ENCODE measurements at regions not wholly inside any gene's neighbourhood (a gene's known extent, or its start where the extent isn't known, plus 50 kb on each side); places are given as distances from the start of the nearest gene placed in this dataset.
"Not testable (repeated sequence)": the region's sequence is repeated elsewhere in the genome, so short reads cannot be mapped to it uniquely, and the experiment has no call there.

DNA sequence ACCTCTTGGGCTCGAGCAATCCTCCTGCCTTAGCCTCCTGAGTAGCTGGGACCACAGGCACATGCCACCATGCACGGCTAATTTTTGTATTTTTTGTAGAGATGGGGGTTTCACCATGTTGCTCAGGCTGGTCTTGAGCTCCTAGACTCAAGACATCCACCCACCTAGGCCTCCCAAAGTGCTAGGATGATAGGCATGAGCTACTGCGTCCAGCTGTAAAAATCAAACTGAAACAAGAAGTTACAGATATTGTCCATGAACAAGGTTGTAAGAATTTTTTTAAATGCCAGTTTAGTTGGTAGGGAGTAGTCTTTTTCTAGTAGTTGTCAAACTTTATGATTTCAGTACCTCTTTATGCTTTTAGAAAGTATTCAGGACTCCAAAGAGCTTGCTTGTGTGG, 424.4 kb upstream of the PMFBP1 start:
- Histone ChIP-seq H3K27me3 (ENCODE audit: insufficient read depth, poor library complexity, severe bottlenecking) (no peaks in the 10 kb centered on the region), H3K27ac (replicated peaks) (no peak overlapping the region), H3K4me3 (replicated peaks; ENCODE audit: insufficient read depth, low read length) (no peak overlapping the region)
- DNase-seq (ENCODE audit: low read depth in 1 of 2, low spot score in 1 of 2): no peak
- no peak for TF ChIP-seq SPI1 (IDR thresholded peaks at IDR 0.05; ENCODE audit: borderline replicate concordance, low read depth)

GRCh38 chr16:72590151-72590937, 418.4 kb upstream of the PMFBP1 start:
- TF ChIP-seq, protein P1, sequence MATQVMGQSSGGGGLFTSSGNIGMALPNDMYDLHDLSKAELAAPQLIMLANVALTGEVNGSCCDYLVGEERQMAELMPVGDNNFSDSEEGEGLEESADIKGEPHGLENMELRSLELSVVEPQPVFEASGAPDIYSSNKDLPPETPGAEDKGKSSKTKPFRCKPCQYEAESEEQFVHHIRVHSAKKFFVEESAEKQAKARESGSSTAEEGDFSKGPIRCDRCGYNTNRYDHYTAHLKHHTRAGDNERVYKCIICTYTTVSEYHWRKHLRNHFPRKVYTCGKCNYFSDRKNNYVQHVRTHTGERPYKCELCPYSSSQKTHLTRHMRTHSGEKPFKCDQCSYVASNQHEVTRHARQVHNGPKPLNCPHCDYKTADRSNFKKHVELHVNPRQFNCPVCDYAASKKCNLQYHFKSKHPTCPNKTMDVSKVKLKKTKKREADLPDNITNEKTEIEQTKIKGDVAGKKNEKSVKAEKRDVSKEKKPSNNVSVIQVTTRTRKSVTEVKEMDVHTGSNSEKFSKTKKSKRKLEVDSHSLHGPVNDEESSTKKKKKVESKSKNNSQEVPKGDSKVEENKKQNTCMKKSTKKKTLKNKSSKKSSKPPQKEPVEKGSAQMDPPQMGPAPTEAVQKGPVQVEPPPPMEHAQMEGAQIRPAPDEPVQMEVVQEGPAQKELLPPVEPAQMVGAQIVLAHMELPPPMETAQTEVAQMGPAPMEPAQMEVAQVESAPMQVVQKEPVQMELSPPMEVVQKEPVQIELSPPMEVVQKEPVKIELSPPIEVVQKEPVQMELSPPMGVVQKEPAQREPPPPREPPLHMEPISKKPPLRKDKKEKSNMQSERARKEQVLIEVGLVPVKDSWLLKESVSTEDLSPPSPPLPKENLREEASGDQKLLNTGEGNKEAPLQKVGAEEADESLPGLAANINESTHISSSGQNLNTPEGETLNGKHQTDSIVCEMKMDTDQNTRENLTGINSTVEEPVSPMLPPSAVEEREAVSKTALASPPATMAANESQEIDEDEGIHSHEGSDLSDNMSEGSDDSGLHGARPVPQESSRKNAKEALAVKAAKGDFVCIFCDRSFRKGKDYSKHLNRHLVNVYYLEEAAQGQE (IDR thresholded peaks at IDR 0.05; ENCODE audit: insufficient replicate concordance, low read depth): no peak
- TF ChIP-seq POLR2AphosphoS5 (IDR thresholded peaks at IDR 0.05; ENCODE audit: low read depth): no peak
- TF ChIP-seq GABPA (IDR thresholded peaks at IDR 0.05; ENCODE audit: low read depth): no peak
- TF ChIP-seq, protein P2, sequence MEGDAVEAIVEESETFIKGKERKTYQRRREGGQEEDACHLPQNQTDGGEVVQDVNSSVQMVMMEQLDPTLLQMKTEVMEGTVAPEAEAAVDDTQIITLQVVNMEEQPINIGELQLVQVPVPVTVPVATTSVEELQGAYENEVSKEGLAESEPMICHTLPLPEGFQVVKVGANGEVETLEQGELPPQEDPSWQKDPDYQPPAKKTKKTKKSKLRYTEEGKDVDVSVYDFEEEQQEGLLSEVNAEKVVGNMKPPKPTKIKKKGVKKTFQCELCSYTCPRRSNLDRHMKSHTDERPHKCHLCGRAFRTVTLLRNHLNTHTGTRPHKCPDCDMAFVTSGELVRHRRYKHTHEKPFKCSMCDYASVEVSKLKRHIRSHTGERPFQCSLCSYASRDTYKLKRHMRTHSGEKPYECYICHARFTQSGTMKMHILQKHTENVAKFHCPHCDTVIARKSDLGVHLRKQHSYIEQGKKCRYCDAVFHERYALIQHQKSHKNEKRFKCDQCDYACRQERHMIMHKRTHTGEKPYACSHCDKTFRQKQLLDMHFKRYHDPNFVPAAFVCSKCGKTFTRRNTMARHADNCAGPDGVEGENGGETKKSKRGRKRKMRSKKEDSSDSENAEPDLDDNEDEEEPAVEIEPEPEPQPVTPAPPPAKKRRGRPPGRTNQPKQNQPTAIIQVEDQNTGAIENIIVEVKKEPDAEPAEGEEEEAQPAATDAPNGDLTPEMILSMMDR (IDR thresholded peaks at IDR 0.05; ENCODE audit: insufficient read depth, low read length): no peak
- no peak for TF ChIP-seq SPI1 (IDR thresholded peaks at IDR 0.05; ENCODE audit: borderline replicate concordance, low read depth)
- Histone ChIP-seq H3K27ac (replicated peaks) (no peak overlapping the region), H3K4me3 (replicated peaks; ENCODE audit: insufficient read depth, low read length) (no peak overlapping the region), H3K27me3 (ENCODE audit: insufficient read depth, poor library complexity, severe bottlenecking) (no peaks in the 10 kb centered on the region)
- DNase-seq (ENCODE audit: low read depth in 1 of 2, low spot score in 1 of 2): no peak

GRCh38 chr16:72588551-72588950, 416.6 kb upstream of the PMFBP1 start:
- H3K27ac ChIP-seq (replicated peaks): no peak overlapping the region
- DNase-seq (ENCODE audit: low read depth in 1 of 2, low spot score in 1 of 2): no peak
- H3K4me3 ChIP-seq (replicated peaks; ENCODE audit: insufficient read depth, low read length): no peak overlapping the region
- TF ChIP-seq, protein P2 (IDR thresholded peaks at IDR 0.05; ENCODE audit: insufficient read depth, low read length): no peak
- TF ChIP-seq SPI1 (IDR thresholded peaks at IDR 0.05; ENCODE audit: borderline replicate concordance, low read depth) (no peak), POLR2AphosphoS5 (IDR thresholded peaks at IDR 0.05; ENCODE audit: low read depth) (no peak), GABPA (IDR thresholded peaks at IDR 0.05; ENCODE audit: low read depth) (no peak)
- TF ChIP-seq, protein P1 (IDR thresholded peaks at IDR 0.05; ENCODE audit: insufficient replicate concordance, low read depth): no peak
- H3K27me3 ChIP-seq (ENCODE audit: insufficient read depth, poor library complexity, severe bottlenecking): no peaks in the 10 kb centered on the region

GRCh38 chr16:72578061-72578460, 406.1 kb upstream of the PMFBP1 start:
- not testable (repeated sequence) for H3K4me3 ChIP-seq (replicated peaks; ENCODE audit: insufficient read depth, low read length); DNase-seq (ENCODE audit: low read depth in 1 of 2, low spot score in 1 of 2); H3K27me3 ChIP-seq (ENCODE audit: insufficient read depth, poor library complexity, severe bottlenecking); H3K27ac ChIP-seq (replicated peaks)

DNA sequence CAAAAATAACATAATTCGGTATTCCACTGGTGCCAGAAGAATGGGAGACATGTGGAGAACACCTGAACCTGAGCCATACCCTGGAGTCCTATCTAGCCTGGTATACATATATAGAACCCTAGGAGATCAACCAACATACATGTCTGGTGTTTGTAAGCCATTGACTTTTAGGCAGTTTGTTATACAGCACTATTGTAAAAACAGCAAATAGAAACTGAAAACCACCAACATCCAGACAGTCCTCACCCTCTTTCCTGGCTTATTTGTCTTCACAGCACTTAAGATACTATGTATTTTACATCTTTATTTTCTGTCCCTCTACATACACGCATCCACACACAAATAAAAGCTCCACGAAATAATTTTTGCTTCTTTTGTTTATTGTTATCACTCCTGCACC, 404.2 kb upstream of the PMFBP1 start:
- no peak overlapping the region for H3K4me3 ChIP-seq (replicated peaks; ENCODE audit: insufficient read depth, low read length)
- TF ChIP-seq, protein P1 (IDR thresholded peaks at IDR 0.05; ENCODE audit: insufficient replicate concordance, low read depth): no peak
- TF ChIP-seq GABPA (IDR thresholded peaks at IDR 0.05; ENCODE audit: low read depth): no peak
- TF ChIP-seq SPI1 (IDR thresholded peaks at IDR 0.05; ENCODE audit: borderline replicate concordance, low read depth): no peak
- TF ChIP-seq, protein P2 (IDR thresholded peaks at IDR 0.05; ENCODE audit: insufficient read depth, low read length): no peak
- no peak for TF ChIP-seq POLR2AphosphoS5 (IDR thresholded peaks at IDR 0.05; ENCODE audit: low read depth)
- DNase-seq (ENCODE audit: low read depth in 1 of 2, low spot score in 1 of 2): no peak
- H3K27ac ChIP-seq (replicated peaks): no peak overlapping the region
- no peaks in the 10 kb centered on the region for H3K27me3 ChIP-seq (ENCODE audit: insufficient read depth, poor library complexity, severe bottlenecking)

All from HL-60 (cell line).